SK-N-SH treated with all-trans-retinoic acid at 6 μM for 48 hours (cell line): ENCODE measurements at regions not wholly inside any gene's neighbourhood (a gene's known extent, or its start where the extent isn't known, plus 50 kb on each side); places are given as distances from the start of the nearest gene placed in this dataset.

Experiments used
- ATAC-seq: fragments of 200-7000 bp; cut with Tn5 transposase; 3 replicates; pipeline ENCODE4 v1.9.1; 2020; ENCODE audit warnings: mild to moderate bottlenecking, moderate library complexity
- ARNTL ChIP-seq: fragments of 450-650 bp; formaldehyde crosslinking; IDR thresholded peaks from 2 replicates; pipeline ENCODE4 v1.5.0; 2020; ENCODE audit warnings: low read depth, mild to moderate bottlenecking, moderate library complexity, borderline replicate concordance
- BACH2 ChIP-seq: fragments of 250-450 bp; sonication (Bioruptor Pico); IDR thresholded peaks from 2 replicates; pipeline ENCODE4 v1.9.0; 2021; ENCODE audit warnings: mild to moderate bottlenecking, borderline replicate concordance
- CSDC2 ChIP-seq: fragments of 250-450 bp; sonication (Bioruptor Pico); IDR thresholded peaks from 2 replicates; pipeline ENCODE4 v1.5.0; 2020; ENCODE audit warnings: mild to moderate bottlenecking, moderate library complexity
- ESRRG ChIP-seq: fragments of 250-450 bp; sonication (Bioruptor Pico); IDR thresholded peaks from 2 replicates; pipeline ENCODE4 v1.6.1; 2021; ENCODE audit warnings: mild to moderate bottlenecking
- GLIS3 ChIP-seq: fragments of 250-450 bp; sonication (Bioruptor Pico); IDR thresholded peaks from 2 replicates; pipeline ENCODE4 v1.5.0; 2020; ENCODE audit warnings: mild to moderate bottlenecking, moderate library complexity
- OSR1 ChIP-seq: fragments of 250-450 bp; sonication (Bioruptor Pico); IDR thresholded peaks from 2 replicates; pipeline ENCODE4 v1.8.0; 2022; ENCODE audit warnings: moderate library complexity, mild to moderate bottlenecking, inconsistent platforms
- PPARA ChIP-seq: fragments of 250-450 bp; sonication (Bioruptor Pico); IDR thresholded peaks from 2 replicates; pipeline ENCODE4 v1.5.0; 2020; ENCODE audit warnings: mild to moderate bottlenecking, borderline replicate concordance
- RARB ChIP-seq: fragments of 250-450 bp; sonication (Bioruptor Pico); IDR thresholded peaks from 2 replicates; pipeline ENCODE4 v1.8.0; 2021; ENCODE audit warnings: mild to moderate bottlenecking, moderate library complexity
- SNAI2 ChIP-seq: fragments of 250-450 bp; sonication (Bioruptor Pico); IDR thresholded peaks from 2 replicates; pipeline ENCODE4 v1.5.0; 2020; ENCODE audit warnings: mild to moderate bottlenecking, moderate library complexity
- TCF4 ChIP-seq: fragments of 250-450 bp; sonication (Bioruptor Pico); IDR thresholded peaks from 2 replicates; pipeline ENCODE4 v1.8.0; 2021; ENCODE audit warnings: mild to moderate bottlenecking, moderate library complexity, borderline replicate concordance
- TOX ChIP-seq: fragments of 250-450 bp; sonication (Bioruptor Pico); IDR thresholded peaks from 2 replicates; pipeline ENCODE4 v1.8.0; 2021; ENCODE audit warnings: mild to moderate bottlenecking, moderate library complexity, borderline replicate concordance
- ZC3H10 ChIP-seq: fragments of 250-450 bp; sonication (Bioruptor Pico); IDR thresholded peaks from 2 replicates; pipeline ENCODE4 v1.5.1; 2021; ENCODE audit warnings: mild to moderate bottlenecking, moderate library complexity
- ZFP3 ChIP-seq: fragments of 250-450 bp; sonication (Bioruptor Pico); IDR thresholded peaks from 2 replicates; pipeline ENCODE4 v1.5.0; 2020; ENCODE audit warnings: mild to moderate bottlenecking, moderate library complexity
- ZFP30 ChIP-seq: fragments of 450-650 bp; formaldehyde crosslinking; IDR thresholded peaks from 2 replicates; pipeline ENCODE4 v1.5.0; 2022; ENCODE audit warnings: mild to moderate bottlenecking, moderate library complexity
- ZNF565 ChIP-seq: fragments of 450-650 bp; formaldehyde crosslinking; conservative IDR thresholded peaks from 2 replicates; pipeline ENCODE4 v1.5.0; 2020; ENCODE audit warnings: low read depth, mild to moderate bottlenecking, moderate library complexity
- ZNF70 ChIP-seq: fragments of 450-650 bp; formaldehyde crosslinking; IDR thresholded peaks from 2 replicates; pipeline ENCODE4 v1.5.0; 2020; ENCODE audit warnings: mild to moderate bottlenecking, moderate library complexity
- ZNF8 ChIP-seq: fragments of 450-650 bp; formaldehyde crosslinking; IDR thresholded peaks from 2 replicates; pipeline ENCODE4 v1.5.0; 2020; ENCODE audit warnings: mild to moderate bottlenecking, moderate library complexity
- TF ChIP-seq, protein P1 (sequence below): fragments of 250-450 bp; sonication (Bioruptor Pico); IDR thresholded peaks from 2 replicates; pipeline ENCODE4 v1.8.0; 2021; ENCODE audit warnings: low read depth, mild to moderate bottlenecking, moderate library complexity, borderline replicate concordance
- TF ChIP-seq, protein P2 (sequence below): fragments of 250-450 bp; sonication (Bioruptor Pico); IDR thresholded peaks from 2 replicates; pipeline ENCODE4 v1.5.1; 2020; ENCODE audit warnings: low read depth, mild to moderate bottlenecking, moderate library complexity
- TF ChIP-seq, protein P3 (sequence below): fragments of 250-450 bp; sonication (Bioruptor Pico); IDR thresholded peaks from 2 replicates; pipeline ENCODE4 v1.5.1; 2021; ENCODE audit warnings: mild to moderate bottlenecking, moderate library complexity
- TF ChIP-seq, protein P4 (sequence below): fragments of 250-450 bp; sonication (Bioruptor Pico); IDR thresholded peaks from 2 replicates; pipeline ENCODE4 v1.5.0; 2020; ENCODE audit warnings: mild to moderate bottlenecking, moderate library complexity

DNA sequence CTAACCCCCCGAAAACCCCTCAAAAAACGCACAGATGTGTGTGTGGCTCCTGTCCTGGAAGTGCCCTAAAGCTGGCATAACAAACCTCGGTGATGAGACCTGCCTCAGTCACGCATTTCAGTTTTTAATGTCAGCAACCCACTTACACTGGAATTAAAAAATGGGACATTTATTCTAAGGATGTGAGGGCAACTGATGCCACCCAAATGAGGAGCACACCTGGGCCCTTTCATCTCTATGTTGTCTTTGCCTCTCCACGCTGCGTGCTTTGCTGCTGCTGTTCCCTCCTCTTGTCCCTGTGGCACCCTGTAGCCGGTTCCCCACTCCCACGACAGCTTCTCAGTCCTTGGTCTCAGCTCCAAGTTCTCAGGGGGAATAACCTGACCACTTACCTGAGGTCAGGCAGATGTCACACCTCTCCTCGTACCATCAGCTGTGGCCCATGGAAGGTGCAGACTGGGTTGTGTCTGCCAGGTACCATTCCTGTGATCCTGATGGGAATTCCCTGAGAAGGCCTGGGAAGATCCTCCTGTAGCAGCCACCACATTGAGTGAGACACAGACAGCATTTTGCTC is 134.2 kb upstream of the THBS2 start:
- ATAC-seq = no peak
- TF ChIP-seq ZNF8 (CRISPR knock-in tag) = no peak
- TF ChIP-seq ARNTL (CRISPR knock-in tag) = no peak
- TF ChIP-seq ZNF565 (CRISPR knock-in tag) = no peak
- TF ChIP-seq GLIS3 (CRISPR knock-in tag) = no peak
- TF ChIP-seq SNAI2 (CRISPR knock-in tag) = no peak
- TF ChIP-seq ZFP30 (CRISPR knock-in tag) = no peak

DNA sequence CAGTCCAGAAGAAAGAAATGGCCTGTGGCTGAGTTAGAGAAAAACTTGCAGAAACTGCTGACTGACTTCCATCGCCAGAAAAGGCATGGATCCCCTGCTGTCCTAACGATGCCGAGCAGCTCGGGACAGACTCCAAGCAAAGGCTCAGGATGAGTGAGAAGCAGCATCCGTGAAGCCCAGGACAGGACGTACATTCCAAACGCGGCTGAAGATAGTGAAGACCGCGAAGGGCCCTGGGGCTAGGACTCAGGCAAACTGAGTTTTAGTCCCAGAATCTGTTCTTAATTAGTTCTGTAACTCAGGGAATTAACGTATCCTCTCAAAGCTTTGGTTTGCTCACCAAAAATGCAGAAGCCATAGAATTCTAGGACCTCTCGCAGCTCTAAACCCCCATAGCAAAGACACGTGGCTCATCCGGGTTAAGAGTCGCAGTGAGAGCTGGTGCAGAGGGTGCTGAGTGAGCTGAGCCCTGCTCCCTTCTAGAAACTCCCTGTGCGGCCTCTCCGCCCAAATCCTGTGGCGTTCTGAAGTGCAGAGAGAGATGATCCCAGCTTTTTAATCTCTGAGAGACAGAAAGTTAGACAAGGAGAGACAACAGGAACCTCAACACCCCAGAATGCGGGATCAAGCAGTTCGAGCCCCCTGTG is 132.9 kb upstream of the THBS2 start:
- ATAC-seq = peak; percentile 82
- TF ChIP-seq TCF4 (CRISPR knock-in tag) (no peak), RARB (CRISPR knock-in tag) (no peak), ZFP30 (CRISPR knock-in tag) (no peak), CSDC2 (no peak), TOX (CRISPR knock-in tag) (no peak), BACH2 (CRISPR knock-in tag) (no peak), OSR1 (CRISPR knock-in tag) (no peak), ZNF565 (CRISPR knock-in tag) (no peak), ZFP3 (no peak), ZNF70 (CRISPR knock-in tag) (no peak)
- TF ChIP-seq, protein P1, sequence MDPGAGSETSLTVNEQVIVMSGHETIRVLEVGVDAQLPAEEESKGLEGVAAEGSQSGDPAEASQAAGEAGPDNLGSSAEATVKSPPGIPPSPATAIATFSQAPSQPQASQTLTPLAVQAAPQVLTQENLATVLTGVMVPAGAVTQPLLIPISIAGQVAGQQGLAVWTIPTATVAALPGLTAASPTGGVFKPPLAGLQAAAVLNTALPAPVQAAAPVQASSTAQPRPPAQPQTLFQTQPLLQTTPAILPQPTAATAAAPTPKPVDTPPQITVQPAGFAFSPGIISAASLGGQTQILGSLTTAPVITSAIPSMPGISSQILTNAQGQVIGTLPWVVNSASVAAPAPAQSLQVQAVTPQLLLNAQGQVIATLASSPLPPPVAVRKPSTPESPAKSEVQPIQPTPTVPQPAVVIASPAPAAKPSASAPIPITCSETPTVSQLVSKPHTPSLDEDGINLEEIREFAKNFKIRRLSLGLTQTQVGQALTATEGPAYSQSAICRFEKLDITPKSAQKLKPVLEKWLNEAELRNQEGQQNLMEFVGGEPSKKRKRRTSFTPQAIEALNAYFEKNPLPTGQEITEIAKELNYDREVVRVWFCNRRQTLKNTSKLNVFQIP (CRISPR knock-in tag) = no peak
- TF ChIP-seq, protein P2, sequence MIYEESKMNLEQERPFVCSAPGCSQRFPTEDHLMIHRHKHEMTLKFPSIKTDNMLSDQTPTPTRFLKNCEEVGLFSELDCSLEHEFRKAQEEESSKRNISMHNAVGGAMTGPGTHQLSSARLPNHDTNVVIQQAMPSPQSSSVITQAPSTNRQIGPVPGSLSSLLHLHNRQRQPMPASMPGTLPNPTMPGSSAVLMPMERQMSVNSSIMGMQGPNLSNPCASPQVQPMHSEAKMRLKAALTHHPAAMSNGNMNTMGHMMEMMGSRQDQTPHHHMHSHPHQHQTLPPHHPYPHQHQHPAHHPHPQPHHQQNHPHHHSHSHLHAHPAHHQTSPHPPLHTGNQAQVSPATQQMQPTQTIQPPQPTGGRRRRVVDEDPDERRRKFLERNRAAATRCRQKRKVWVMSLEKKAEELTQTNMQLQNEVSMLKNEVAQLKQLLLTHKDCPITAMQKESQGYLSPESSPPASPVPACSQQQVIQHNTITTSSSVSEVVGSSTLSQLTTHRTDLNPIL = no peak
- TF ChIP-seq, protein P3, sequence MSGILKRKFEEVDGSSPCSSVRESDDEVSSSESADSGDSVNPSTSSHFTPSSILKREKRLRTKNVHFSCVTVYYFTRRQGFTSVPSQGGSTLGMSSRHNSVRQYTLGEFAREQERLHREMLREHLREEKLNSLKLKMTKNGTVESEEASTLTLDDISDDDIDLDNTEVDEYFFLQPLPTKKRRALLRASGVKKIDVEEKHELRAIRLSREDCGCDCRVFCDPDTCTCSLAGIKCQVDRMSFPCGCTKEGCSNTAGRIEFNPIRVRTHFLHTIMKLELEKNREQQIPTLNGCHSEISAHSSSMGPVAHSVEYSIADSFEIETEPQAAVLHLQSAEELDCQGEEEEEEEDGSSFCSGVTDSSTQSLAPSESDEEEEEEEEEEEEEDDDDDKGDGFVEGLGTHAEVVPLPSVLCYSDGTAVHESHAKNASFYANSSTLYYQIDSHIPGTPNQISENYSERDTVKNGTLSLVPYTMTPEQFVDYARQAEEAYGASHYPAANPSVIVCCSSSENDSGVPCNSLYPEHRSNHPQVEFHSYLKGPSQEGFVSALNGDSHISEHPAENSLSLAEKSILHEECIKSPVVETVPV (CRISPR knock-in tag) = no peak
- TF ChIP-seq, protein P4, sequence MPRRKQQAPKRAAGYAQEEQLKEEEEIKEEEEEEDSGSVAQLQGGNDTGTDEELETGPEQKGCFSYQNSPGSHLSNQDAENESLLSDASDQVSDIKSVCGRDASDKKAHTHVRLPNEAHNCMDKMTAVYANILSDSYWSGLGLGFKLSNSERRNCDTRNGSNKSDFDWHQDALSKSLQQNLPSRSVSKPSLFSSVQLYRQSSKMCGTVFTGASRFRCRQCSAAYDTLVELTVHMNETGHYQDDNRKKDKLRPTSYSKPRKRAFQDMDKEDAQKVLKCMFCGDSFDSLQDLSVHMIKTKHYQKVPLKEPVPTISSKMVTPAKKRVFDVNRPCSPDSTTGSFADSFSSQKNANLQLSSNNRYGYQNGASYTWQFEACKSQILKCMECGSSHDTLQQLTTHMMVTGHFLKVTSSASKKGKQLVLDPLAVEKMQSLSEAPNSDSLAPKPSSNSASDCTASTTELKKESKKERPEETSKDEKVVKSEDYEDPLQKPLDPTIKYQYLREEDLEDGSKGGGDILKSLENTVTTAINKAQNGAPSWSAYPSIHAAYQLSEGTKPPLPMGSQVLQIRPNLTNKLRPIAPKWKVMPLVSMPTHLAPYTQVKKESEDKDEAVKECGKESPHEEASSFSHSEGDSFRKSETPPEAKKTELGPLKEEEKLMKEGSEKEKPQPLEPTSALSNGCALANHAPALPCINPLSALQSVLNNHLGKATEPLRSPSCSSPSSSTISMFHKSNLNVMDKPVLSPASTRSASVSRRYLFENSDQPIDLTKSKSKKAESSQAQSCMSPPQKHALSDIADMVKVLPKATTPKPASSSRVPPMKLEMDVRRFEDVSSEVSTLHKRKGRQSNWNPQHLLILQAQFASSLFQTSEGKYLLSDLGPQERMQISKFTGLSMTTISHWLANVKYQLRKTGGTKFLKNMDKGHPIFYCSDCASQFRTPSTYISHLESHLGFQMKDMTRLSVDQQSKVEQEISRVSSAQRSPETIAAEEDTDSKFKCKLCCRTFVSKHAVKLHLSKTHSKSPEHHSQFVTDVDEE (CRISPR knock-in tag) = no peak

DNA sequence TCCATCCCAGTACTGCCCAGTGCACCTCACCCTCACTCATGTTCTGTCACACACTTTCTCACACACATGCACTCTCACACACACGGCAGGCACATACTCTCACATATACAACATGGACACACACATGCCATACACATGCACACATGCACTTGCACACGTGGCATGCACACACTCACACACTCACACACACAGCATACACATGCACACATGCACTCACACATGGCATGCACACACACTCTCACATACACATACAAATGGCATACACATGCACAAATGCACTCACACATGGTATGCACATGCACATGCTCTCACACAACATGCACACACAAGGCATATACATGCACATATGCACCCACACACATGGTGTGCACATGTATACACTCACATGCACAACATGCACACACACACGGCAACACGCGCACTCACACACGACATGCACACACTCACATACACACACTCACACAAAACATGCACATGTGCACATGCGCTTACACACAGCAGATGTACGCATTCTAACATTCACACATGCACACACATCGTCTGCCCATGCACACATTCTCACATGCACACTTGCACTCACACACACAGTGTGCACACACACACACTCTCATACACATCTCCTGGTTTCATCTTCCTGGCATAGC is 131.7 kb upstream of the THBS2 start:
- TF ChIP-seq, protein P3 (CRISPR knock-in tag) = no peak
- no peak for TF ChIP-seq ZFP30 (CRISPR knock-in tag)
- TF ChIP-seq CSDC2 = no peak
- no peak for TF ChIP-seq PPARA (CRISPR knock-in tag)
- TF ChIP-seq ZFP3 = no peak
- TF ChIP-seq ESRRG (CRISPR knock-in tag) = no peak
- TF ChIP-seq ZNF565 (CRISPR knock-in tag) = no peak
- no peak for TF ChIP-seq ARNTL (CRISPR knock-in tag)
- no peak for TF ChIP-seq BACH2 (CRISPR knock-in tag)
- TF ChIP-seq ZNF70 (CRISPR knock-in tag) = no peak
- no peak for TF ChIP-seq TOX (CRISPR knock-in tag)
- no peak for TF ChIP-seq OSR1 (CRISPR knock-in tag)
- TF ChIP-seq ZC3H10 = no peak
- no peak for TF ChIP-seq RARB (CRISPR knock-in tag)
- no peak for TF ChIP-seq SNAI2 (CRISPR knock-in tag)
- TF ChIP-seq, all 23 proteins: peak for 0
- no peak for ATAC-seq
